Activated naive CD8-positive, alpha-beta T cell treated with anti-CD3 and anti-CD28 coated beads for 36 hours (primary cell): ENCODE measurements at regions not wholly inside any gene's neighbourhood (a gene's known extent, or its start where the extent isn't known, plus 50 kb on each side); places are given as distances from the start of the nearest gene placed in this dataset.

ENCODE experiments used
- DNase-seq: peaks from one replicate; pipeline ENCODE4 v3.0.0; 2021
- H3K27ac Mint-ChIP-seq: one replicate; pipeline ENCODE4 v1.8.0; 2022; ENCODE audit warnings: mild to moderate bottlenecking, moderate library complexity, mixed read lengths
- H3K27me3 Mint-ChIP-seq: one replicate; pipeline ENCODE4 v1.8.0; 2022; ENCODE audit warnings: mild to moderate bottlenecking, mixed read lengths
- H3K36me3 Mint-ChIP-seq: one replicate; pipeline ENCODE4 v1.8.0; 2021; ENCODE audit warnings: mild to moderate bottlenecking, mixed read lengths
- H3K4me1 Mint-ChIP-seq: one replicate; pipeline ENCODE4 v1.8.0; 2021; ENCODE audit warnings: mixed read lengths
- H3K4me3 Mint-ChIP-seq: one replicate; pipeline ENCODE4 v1.8.0; 2022; ENCODE audit warnings: mild to moderate bottlenecking, moderate library complexity, mixed read lengths
- H3K9me3 Mint-ChIP-seq: one replicate; pipeline ENCODE4 v1.8.0; 2022; ENCODE audit warnings: mixed read lengths

GRCh38 chr18:6627645-6628044 lies 101.9 kb upstream of the ARHGAP28 start:
- no peak overlapping the region for H3K27ac Mint-ChIP-seq

GRCh38 chr18:6628187-6628586 lies 101.3 kb upstream of the ARHGAP28 start:
- DNase-seq: no peak
- no peaks in the 10 kb centered on the region for H3K4me1 Mint-ChIP-seq
- H3K4me3 Mint-ChIP-seq: no peak overlapping the region
- H3K27me3 Mint-ChIP-seq: no peaks in the 10 kb centered on the region
- H3K27ac Mint-ChIP-seq: no peak overlapping the region
- no peaks in the 10 kb centered on the region for H3K36me3 Mint-ChIP-seq
- H3K9me3 Mint-ChIP-seq: no peaks in the 10 kb centered on the region

More at GRCh38 chr18:6627645-6628044, 101.9 kb upstream of the ARHGAP28 start:
- Mint-ChIP-seq H3K36me3 (no peaks in the 10 kb centered on the region), H3K4me1 (no peaks in the 10 kb centered on the region), H3K9me3 (no peaks in the 10 kb centered on the region), H3K27me3 (no peaks in the 10 kb centered on the region), H3K4me3 (no peak overlapping the region)
- DNase-seq: no peak

- no peaks in the 10 kb centered on the region for H3K27me3 Mint-ChIP-seq
- H3K27ac Mint-ChIP-seq: no peak overlapping the region
- no peaks in the 10 kb centered on the region for H3K4me1 Mint-ChIP-seq
- H3K9me3 Mint-ChIP-seq: no peaks in the 10 kb centered on the region
- H3K36me3 Mint-ChIP-seq: no peaks in the 10 kb centered on the region
- H3K4me3 Mint-ChIP-seq: no peak overlapping the region
- DNase-seq: no peak
These were observed 99.8 kb upstream of the ARHGAP28 start for GRCh38 chr18:6629635-6630140.

GRCh38 chr18:6633310-6633709 lies 96.2 kb upstream of the ARHGAP28 start:
- H3K36me3 Mint-ChIP-seq: no peaks in the 10 kb centered on the region
- H3K4me3 Mint-ChIP-seq: no peak overlapping the region
- no peaks in the 10 kb centered on the region for H3K4me1 Mint-ChIP-seq
- H3K27ac Mint-ChIP-seq: no peak overlapping the region
- no peak for DNase-seq
- no peaks in the 10 kb centered on the region for H3K9me3 Mint-ChIP-seq
- no peaks in the 10 kb centered on the region for H3K27me3 Mint-ChIP-seq

- no peaks in the 10 kb centered on the region for H3K27me3 Mint-ChIP-seq
- no peaks in the 10 kb centered on the region for H3K9me3 Mint-ChIP-seq
- H3K27ac Mint-ChIP-seq: no peak overlapping the region
- no peaks in the 10 kb centered on the region for H3K4me1 Mint-ChIP-seq
- H3K36me3 Mint-ChIP-seq: no peaks in the 10 kb centered on the region
- no peak overlapping the region for H3K4me3 Mint-ChIP-seq
- DNase-seq: no peak
These were observed 93.4 kb upstream of the ARHGAP28 start for GRCh38 chr18:6636091-6636490.

GRCh38 chr18:6638447-6638846 lies 91.1 kb upstream of the ARHGAP28 start:
- Mint-ChIP-seq H3K4me3 (no peak overlapping the region), H3K9me3 (no peaks in the 10 kb centered on the region), H3K27me3 (no peaks in the 10 kb centered on the region), H3K36me3 (no peaks in the 10 kb centered on the region), H3K4me1 (no peaks in the 10 kb centered on the region), H3K27ac (no peak overlapping the region)
- no peak for DNase-seq

- DNase-seq: no peak
- Mint-ChIP-seq H3K4me3 (no peak overlapping the region), H3K36me3 (no peaks in the 10 kb centered on the region), H3K27me3 (no peaks in the 10 kb centered on the region), H3K4me1 (no peaks in the 10 kb centered on the region), H3K27ac (no peak overlapping the region), H3K9me3 (no peaks in the 10 kb centered on the region)
These were observed 90.2 kb upstream of the ARHGAP28 start for GRCh38 chr18:6639305-6639704.

- DNase-seq: no peak
- no peak overlapping the region for H3K27ac Mint-ChIP-seq
- H3K4me1 Mint-ChIP-seq: no peaks in the 10 kb centered on the region
- no peaks in the 10 kb centered on the region for H3K9me3 Mint-ChIP-seq
- no peaks in the 10 kb centered on the region for H3K36me3 Mint-ChIP-seq
- H3K4me3 Mint-ChIP-seq: no peak overlapping the region
- H3K27me3 Mint-ChIP-seq: peaks cover 3% of the 10 kb centered on the region
These were observed 84.5 kb upstream of the ARHGAP28 start for GRCh38 chr18:6644836-6645627.

- H3K27ac Mint-ChIP-seq: no peak overlapping the region
- peaks cover 3% of the 10 kb centered on the region for H3K27me3 Mint-ChIP-seq
- no peak for DNase-seq
- H3K4me1 Mint-ChIP-seq: no peaks in the 10 kb centered on the region
- no peak overlapping the region for H3K4me3 Mint-ChIP-seq
- no peaks in the 10 kb centered on the region for H3K9me3 Mint-ChIP-seq
- H3K36me3 Mint-ChIP-seq: no peaks in the 10 kb centered on the region
These were observed 82.7 kb upstream of the ARHGAP28 start for GRCh38 chr18:6646801-6647200.

GRCh38 chr18:6648581-6648980 lies 80.9 kb upstream of the ARHGAP28 start:
- H3K4me1 Mint-ChIP-seq: no peaks in the 10 kb centered on the region
- DNase-seq: no peak
- no peaks in the 10 kb centered on the region for H3K36me3 Mint-ChIP-seq
- no peak overlapping the region for H3K27ac Mint-ChIP-seq
- H3K9me3 Mint-ChIP-seq: no peaks in the 10 kb centered on the region
- peaks cover 3% of the 10 kb centered on the region for H3K27me3 Mint-ChIP-seq
- H3K4me3 Mint-ChIP-seq: no peak overlapping the region

- Mint-ChIP-seq H3K27ac (no peak overlapping the region), H3K4me3 (no peak overlapping the region), H3K36me3 (no peaks in the 10 kb centered on the region), H3K27me3 (peaks cover 3% of the 10 kb centered on the region), H3K4me1 (no peaks in the 10 kb centered on the region), H3K9me3 (no peaks in the 10 kb centered on the region)
- DNase-seq: no peak
These were observed 79.9 kb upstream of the ARHGAP28 start for GRCh38 chr18:6649421-6650126.

GRCh38 chr18:6650127-6650507 lies 79.4 kb upstream of the ARHGAP28 start:
- Mint-ChIP-seq H3K9me3 (no peaks in the 10 kb centered on the region), H3K27me3 (no peaks in the 10 kb centered on the region), H3K4me1 (no peaks in the 10 kb centered on the region), H3K36me3 (no peaks in the 10 kb centered on the region), H3K27ac (no peak overlapping the region), H3K4me3 (no peak overlapping the region)
- no peak for DNase-seq

GRCh38 chr18:6650747-6651146 lies 78.8 kb upstream of the ARHGAP28 start:
- Mint-ChIP-seq H3K4me1 (no peaks in the 10 kb centered on the region), H3K36me3 (no peaks in the 10 kb centered on the region), H3K4me3 (no peak overlapping the region), H3K27ac (no peak overlapping the region), H3K27me3 (no peaks in the 10 kb centered on the region), H3K9me3 (peaks cover 3% of the 10 kb centered on the region)
- DNase-seq: no peak

GRCh38 chr18:6652098-6652497 lies 77.4 kb upstream of the ARHGAP28 start:
- DNase-seq: no peak
- no peaks in the 10 kb centered on the region for H3K4me1 Mint-ChIP-seq
- no peak overlapping the region for H3K4me3 Mint-ChIP-seq
- no peaks in the 10 kb centered on the region for H3K27me3 Mint-ChIP-seq
- H3K36me3 Mint-ChIP-seq: no peaks in the 10 kb centered on the region
- no peak overlapping the region for H3K27ac Mint-ChIP-seq
- peaks cover 3% of the 10 kb centered on the region for H3K9me3 Mint-ChIP-seq

- Mint-ChIP-seq H3K27me3 (no peaks in the 10 kb centered on the region), H3K36me3 (no peaks in the 10 kb centered on the region), H3K4me3 (no peak overlapping the region), H3K27ac (no peak overlapping the region), H3K4me1 (no peaks in the 10 kb centered on the region), H3K9me3 (peaks cover 3% of the 10 kb centered on the region)
- DNase-seq: no peak
These were observed 75.6 kb upstream of the ARHGAP28 start for GRCh38 chr18:6653880-6654279.
